ENCODE measurements at regions not wholly inside any gene's neighbourhood (a gene's known extent, or its start where the extent isn't known, plus 50 kb on each side); places are given as distances from the start of the nearest gene placed in this dataset.

DNA sequence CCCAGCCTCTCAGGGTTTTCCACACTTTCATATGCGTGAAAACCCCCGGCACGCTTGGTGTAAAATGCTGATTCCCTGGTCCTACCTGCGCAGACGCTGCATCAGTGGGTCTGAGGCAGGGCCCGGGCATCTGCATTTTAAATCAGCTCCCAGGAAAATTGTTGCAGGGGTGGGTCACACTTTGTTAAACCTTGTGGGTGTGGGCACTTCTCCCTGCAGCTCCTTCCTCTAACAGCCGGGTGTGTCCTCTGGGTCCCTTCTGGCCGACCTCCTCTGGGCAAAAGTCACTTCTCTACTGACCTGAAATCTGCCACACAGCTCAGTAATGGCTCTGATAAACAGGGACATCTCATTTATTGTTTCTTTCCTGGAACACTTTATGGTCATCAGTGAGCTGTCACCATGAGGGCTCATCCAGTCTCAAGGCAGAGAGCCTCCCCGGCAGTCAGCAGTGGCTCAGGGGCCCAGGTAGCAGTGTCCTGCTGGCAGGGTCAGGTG, 52.8 kb upstream of the TMPRSS2 start:
- no peak for FAIRE-seq

DNA sequence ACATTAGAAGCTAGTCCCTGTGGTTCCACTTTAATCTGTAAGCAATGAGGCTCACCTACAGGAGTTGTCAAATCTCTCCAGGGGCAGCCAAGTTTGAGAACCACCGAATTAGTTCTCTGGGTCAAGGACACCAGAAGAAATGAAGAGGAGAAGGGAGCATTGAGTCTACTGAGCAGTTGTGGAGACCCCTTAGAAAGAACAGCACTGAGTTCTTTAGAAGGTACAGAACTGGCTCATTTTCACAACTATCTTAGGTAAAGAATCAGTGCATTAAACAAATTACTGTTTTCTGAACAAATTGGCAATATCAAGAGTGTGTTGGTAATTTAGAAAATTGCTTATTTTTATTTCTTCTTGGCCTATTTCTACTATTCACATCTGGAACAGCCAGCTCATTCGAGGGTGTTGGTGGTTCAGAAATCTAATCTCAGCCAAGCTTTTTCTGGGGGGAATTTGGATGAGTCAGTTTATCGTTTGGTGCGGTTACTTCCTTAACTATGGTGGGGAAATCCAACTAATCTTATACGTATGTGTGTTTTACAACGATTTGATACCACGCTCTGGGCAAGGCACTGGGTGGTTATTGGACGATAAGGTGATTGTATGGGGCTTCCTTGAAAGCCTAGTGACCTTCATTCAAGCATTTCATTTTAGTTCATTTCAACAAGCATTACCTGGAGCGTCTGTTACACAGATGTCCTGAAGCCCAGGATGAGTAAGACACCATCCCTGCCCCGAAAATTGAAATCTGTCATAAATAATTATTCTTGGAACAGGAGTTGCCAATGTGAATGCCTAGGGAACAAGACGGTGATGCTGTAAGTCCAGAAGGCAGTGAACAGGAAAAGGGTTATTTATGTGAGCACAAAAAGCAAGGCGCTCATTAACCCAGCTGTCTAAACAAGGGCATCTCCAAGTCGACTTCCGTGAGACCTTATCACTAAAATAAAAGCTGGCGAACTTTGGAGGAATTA, 52.0 kb upstream of the TMPRSS2 start:
- FAIRE-seq, result no peak

DNA sequence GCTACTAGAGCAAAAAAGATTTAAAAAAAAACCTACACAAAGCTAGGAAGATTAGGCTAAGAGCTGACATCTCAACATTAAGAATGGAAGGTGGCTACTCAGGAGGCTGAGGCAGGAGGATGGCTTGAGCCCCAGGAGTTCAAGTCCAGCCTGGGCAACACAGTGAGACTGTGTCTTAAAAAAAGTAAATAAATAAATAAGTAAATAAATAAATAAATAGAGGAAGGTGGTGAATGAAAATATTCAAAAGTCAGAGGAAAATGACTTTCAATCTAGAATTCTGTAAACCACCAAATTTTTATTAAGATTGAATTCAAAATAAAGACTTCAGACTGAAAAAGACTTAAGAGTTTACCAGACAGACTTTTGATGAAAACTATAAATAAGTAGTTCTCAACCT, 50.9 kb upstream of the TMPRSS2 start:
- FAIRE-seq, result no peak

DNA sequence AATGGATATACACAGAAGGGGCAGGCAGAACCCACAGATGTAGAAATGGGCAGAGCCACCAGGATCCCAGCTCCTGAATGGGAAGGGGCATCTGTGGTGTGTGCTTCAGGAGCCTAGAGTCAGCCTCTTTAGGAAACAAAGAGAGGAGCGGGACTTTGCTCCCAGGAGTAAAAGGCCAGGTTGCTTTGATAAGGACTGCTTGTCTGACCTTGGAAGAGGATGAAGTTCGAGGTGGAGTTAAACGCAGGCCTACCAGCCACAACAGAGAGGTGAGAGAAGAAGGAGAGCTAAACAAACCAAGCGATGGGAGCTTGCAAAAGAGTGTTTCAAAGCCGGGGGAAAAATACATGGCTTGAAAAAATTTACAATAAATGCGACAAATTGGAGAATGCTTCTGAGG, 49.9 kb upstream of the TMPRSS2 start:
- no peak for FAIRE-seq
